Frontal cortex (tissue), 3 donors: ENCODE measurements at regions not wholly inside any gene's neighbourhood (a gene's known extent, or its start where the extent isn't known, plus 50 kb on each side); places are given as distances from the start of the nearest gene placed in this dataset.
"Not testable (repeated sequence)": the region's sequence is repeated elsewhere in the genome, so short reads cannot be mapped to it uniquely, and the experiment has no call there.

Source experiments
- DNase-seq, 2 donors: peaks; one replicate each; pipeline ENCODE4 v3.0.0; 2012; ENCODE audit warnings: low spot score in 2 of 2
- FAIRE-seq: peaks from 2 replicates; lab custom pipeline; 2012; peaks lifted over from hg19 to GRCh38; lab: Jason Lieb, UNC
- donor health status: control.
- donor health status: control.
- donor health status: control.

- DNase-seq (no peak), FAIRE-seq (no peak)
These were observed 68.2 kb downstream of the LHX9 start for GRCh38 chr1:197985351-197985750.

GRCh38 chr1:197986817-197987216, 69.6 kb downstream of the LHX9 start:
- FAIRE-seq (no peak), DNase-seq (no peak)

GRCh38 chr1:197987294-197987693, 70.1 kb downstream of the LHX9 start:
- DNase-seq (no peak), FAIRE-seq (no peak)

- FAIRE-seq, DNase-seq: not testable (repeated sequence)
These were observed 71.4 kb downstream of the LHX9 start for GRCh38 chr1:197988581-197988980.

DNA sequence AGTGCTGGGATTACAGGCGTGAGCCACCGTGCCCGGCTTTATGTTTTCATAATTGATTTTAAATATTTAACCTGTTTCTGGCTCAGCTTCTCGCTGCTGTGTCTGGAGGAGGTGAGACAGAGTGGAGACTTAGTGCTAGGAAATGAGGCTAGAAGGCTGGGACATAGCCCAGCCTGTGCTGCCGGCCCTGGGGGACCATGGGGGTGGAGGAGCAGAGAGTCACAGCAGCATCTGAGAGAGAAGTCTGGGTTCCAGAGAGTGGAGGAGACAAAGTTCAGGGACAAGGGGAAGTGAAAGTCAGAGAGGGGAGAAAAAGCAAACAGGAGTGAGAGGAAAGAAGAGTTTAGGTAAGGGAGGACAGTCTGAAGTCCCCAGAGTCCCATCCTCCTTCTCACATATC, 71.9 kb downstream of the LHX9 start:
- FAIRE-seq = no peak
- no peak for DNase-seq

DNA sequence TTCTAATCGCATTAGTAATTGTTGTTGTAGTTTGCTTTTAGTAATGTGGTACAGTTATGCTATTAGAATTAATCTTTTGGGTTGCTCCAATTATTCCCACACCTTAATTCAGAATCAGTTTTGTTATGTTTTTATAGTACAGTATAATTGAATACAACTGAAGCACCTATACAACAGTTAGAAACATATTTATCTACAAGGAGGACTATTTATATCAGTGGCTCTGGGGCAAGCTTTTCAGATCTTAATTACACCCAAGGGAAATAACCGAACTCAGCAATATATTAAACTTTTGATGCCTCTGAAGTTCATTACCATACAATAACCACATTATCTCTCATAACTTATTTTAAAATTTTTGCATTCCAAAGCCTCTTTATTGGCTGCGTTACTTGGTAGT, 74.4 kb downstream of the LHX9 start:
- FAIRE-seq (no peak), DNase-seq (no peak)

- DNase-seq (no peak), FAIRE-seq (no peak)
These were observed 77.8 kb downstream of the LHX9 start for GRCh38 chr1:197994907-197995407.

GRCh38 chr1:197995408-197996258, 78.5 kb downstream of the LHX9 start:
- no peak for FAIRE-seq

GRCh38 chr1:197996259-197996512, 79.0 kb downstream of the LHX9 start:
- DNase-seq, FAIRE-seq: not testable (repeated sequence)

More at GRCh38 chr1:197995408-197996258, 78.5 kb downstream of the LHX9 start:
- no peak for DNase-seq

DNA sequence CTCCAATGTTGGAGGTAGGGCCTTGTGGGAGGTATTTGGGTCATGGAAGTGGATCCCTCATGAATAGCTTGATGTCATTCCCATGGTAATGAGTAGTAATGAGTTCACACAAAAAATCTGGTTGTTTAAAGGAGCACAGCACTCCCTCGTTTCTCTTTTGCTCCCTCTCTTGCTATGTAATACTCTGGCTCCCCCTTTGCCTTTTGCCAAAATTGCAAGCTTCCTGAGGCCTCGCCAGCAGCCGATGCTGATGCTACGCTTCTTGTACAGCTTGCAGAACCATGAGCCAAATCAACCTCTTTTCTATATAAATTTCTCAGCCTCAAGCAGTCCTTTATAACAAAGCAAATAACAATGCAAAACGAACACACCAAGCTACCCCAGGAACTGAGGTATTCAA, 80.9 kb downstream of the LHX9 start:
- DNase-seq = no peak
- FAIRE-seq = no peak

- DNase-seq (no peak), FAIRE-seq (no peak)
These were observed 84.7 kb downstream of the LHX9 start for GRCh38 chr1:198001776-198002408.

GRCh38 chr1:198003468-198003867, 86.3 kb downstream of the LHX9 start:
- DNase-seq (no peak), FAIRE-seq (no peak)

DNA sequence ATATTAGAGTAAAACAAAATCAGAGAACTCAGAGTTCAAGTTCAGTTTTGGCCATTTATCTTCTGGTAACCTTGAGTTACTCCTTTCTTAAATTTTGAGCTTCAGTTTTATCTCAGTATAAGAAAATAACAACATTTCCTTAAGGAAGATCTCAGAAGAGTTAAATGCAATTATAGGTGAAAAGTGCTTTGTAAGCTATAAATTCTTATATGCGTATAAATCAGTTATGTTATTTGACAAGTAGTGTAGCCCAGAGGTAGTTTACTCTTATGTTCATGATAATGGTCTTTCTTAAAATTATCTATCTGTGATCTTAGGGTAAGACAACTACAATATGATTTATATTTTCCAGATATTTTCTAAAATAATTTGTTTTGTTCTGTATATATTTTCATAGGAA, 89.8 kb downstream of the LHX9 start:
- FAIRE-seq (no peak), DNase-seq (no peak)

- FAIRE-seq = no peak
These were observed 90.8 kb downstream of the LHX9 start for GRCh38 chr1:198007687-198008607.

GRCh38 chr1:198014355-198014754, 97.2 kb downstream of the LHX9 start:
- FAIRE-seq (no peak), DNase-seq (no peak)

More at GRCh38 chr1:198007687-198008607, 90.8 kb downstream of the LHX9 start:
- no peak for DNase-seq

DNA sequence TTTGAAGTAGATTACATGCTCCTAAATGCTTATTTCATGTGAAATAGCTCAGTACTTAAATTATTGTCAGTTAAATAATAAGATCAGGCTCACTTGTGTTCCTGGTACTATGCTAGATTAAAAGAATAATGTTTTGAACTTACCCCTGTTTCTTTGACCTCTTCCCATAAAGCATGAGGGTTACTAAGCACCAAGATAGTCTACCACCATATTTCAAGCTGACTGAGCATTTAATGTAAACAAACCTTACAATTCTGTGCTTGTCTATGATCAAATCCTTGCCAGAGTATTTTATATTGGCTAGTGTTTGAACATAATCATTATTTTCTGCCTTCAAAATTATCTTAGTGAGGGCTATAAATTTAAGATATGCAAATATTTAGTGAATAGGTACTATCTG, 98.1 kb downstream of the LHX9 start:
- FAIRE-seq (no peak), DNase-seq (no peak)

DNA sequence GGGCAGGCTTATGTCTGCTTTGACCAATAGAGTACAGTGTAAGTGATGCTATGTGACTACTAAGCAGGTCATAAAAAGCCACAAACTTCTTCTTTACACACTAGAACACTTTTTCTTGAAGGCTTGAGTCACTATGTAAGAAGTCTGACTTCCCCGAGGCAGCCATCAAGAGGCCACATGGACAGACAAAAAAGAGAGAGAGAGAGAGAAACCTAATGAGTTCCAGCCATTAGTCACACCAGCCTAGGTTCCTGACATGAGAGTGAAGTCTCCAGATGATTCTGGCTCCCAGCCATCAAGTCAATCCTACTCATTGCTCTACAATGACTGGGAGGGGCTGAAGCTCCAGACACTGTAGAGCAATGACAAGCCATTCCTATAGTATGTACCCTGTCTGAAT, 101.4 kb downstream of the LHX9 start:
- no peak for FAIRE-seq
- DNase-seq = no peak

DNA sequence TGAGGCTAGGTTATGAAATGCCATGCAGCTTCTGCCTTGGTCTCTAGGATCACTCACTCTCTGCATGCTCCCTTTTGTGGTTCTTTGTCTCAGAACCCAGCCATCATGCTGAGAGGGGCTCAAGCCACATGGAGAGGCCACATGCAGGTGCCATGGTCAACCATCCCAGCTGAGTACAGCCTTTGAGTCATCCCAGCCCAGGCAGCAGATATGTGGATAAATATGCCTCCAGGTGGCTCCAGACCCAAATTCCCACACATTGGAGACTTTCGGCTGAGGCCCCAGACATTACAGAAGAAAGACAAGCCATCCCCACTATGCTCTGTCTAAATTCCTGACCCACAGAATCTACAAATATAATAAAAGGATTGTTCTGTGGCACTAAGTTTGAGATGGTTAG, 102.0 kb downstream of the LHX9 start:
- DNase-seq (no peak), FAIRE-seq (no peak)

- no peak for FAIRE-seq
- DNase-seq = no peak
These were observed 107.2 kb downstream of the LHX9 start for GRCh38 chr1:198024336-198024735.

DNA sequence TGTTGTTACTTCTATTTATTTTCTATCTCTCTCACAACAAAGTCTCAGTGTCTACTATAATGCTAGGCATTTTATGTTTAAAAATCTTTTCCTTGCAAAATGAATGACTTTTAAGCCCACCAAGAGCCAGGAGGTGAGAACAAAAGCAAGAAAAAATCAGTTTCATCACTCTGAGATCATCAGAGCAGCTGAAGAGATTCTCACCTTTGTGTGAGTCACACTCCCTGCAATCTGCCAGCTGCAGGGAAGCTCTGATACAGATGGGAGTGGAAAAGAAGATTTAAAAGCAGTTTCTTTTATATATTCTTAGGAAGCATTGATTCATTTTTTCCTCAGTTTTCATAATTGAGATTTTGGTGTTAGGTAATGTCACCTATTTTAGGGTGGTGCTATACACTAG, 107.6 kb downstream of the LHX9 start:
- FAIRE-seq (no peak), DNase-seq (peak in 1 of 2 donors; percentile 7)
